Right ventricle myocardium superior (tissue), 1 donor: ENCODE measurements at regions not wholly inside any gene's neighbourhood (a gene's known extent, or its start where the extent isn't known, plus 50 kb on each side); places are given as distances from the start of the nearest gene placed in this dataset.
A peak's percentile ranks its signal among the peaks of the same experiment; 100 is the strongest.
"Not testable (repeated sequence)": the region's sequence is repeated elsewhere in the genome, so short reads cannot be mapped to it uniquely, and the experiment has no call there.

ENCODE experiments used
- ATAC-seq: fragments of 200-7000 bp; cut with Tn5 transposase; one replicate; pipeline ENCODE4 v1.9.1; 2020; ENCODE audit warnings: mild to moderate bottlenecking; ENCODE audit not compliant: poor library complexity
- DNase-seq: peaks from one replicate; pipeline ENCODE4 v3.0.0-alpha.2; 2020
- intact Hi-C: fragments of 100-400 bp; cut with DNase I; formaldehyde crosslinking; loops from one replicate; pipeline ENCODE4 v1.11.2; 2022
- donor health status: DM: no; HTN: yes; CAD: no; lungs with severe emphysema.

DNA sequence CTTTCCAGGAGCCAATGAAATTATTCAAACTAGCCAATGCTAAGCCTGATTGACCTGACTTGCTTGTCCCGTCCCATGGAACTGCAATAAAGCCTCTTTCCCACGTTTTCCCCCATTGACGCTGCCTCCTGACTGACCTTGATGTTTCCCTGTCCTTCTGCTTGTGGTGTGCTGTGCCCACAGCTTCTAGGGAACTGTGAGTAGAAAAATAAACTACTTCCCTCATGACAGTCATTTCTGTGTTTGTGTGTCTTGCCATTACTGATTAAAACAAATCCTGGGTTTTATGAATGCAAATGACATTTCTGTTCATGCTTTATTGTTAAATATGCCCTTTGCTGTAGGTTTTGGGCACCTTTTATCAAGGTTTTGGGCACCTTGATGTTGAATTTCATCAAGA, 91.3 kb upstream of the ABI1 start:
- DNase-seq (no peak), ATAC-seq (no peak)
- intact Hi-C loops = no loop called here

DNA sequence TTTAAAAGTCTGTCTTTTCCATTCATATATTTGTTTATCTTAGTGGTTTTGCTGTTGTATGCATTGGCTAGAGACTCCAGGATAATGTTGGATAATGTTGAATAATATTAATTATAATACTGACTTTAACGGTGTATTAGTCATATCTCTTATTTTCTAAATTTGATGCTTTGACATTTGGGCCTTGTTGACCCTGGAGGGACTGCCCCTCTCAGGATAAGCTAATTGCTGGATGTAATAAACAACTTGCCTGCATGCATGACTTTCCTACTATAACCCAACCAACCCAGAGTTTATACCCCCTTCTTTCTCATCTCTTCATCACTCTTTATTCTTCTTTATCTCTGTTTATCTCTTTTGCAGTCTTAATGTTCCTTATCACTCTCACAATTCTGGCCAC, 90.9 kb upstream of the ABI1 start:
- intact Hi-C loops = no loop called here
- DNase-seq (no peak), ATAC-seq (no peak)

DNA sequence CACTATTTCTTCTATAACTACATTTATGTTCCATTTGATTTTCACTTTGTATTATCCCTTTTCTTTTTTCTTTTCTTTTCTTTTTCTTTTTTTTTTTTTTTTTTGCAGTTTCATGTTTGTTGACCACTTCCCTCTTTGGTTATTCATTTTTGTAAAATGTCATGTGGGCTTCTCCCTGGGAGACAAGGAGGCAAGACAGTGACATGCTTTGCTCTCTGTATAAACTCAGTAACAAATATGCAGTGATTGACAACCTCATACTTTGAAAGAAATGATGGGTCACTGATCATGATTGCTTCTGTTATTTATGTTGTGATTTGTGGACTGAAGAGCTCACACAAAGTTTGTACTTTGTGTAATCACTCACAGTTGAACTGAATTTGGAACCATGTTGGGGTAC, 90.2 kb upstream of the ABI1 start:
- ATAC-seq = no peak
- intact Hi-C loops = no loop called here
- no peak for DNase-seq

DNA sequence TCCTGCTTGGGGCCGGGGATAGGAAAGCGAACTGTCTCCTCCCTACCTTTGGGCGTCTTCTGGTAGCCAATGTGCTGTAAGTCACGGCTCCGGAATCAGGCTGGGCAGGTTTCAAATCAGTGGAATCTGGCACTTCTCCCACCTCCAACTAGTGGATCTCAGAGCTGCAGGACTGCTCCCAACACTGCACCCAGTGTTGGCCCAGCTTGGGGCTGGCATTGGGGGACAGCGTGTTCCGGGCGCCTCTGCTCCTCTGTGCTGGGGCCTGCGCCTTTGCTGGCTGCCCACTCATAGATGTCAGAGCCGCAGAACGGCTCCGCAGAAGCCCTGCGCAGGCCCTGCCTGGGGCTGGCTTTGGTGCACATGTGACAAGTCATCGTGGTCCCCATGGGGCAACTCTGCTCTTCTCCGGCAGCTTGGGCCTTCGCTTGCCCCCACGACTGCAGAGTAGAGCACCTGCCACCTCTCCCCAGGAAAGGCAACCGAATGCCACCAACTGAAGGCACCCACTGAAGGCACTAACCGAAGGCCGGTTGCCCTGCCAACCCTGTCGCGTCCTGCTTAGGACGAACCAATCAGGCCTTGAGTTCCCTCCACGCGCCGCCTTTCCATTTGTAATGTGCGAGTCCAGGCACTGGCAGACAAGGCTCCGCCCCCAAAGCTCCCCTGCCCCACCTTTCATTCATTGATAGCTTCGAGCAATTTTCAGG, 85.5 kb upstream of the ABI1 start:
- intact Hi-C loops = no loop called here
- no peak for DNase-seq
- no peak for ATAC-seq

DNA sequence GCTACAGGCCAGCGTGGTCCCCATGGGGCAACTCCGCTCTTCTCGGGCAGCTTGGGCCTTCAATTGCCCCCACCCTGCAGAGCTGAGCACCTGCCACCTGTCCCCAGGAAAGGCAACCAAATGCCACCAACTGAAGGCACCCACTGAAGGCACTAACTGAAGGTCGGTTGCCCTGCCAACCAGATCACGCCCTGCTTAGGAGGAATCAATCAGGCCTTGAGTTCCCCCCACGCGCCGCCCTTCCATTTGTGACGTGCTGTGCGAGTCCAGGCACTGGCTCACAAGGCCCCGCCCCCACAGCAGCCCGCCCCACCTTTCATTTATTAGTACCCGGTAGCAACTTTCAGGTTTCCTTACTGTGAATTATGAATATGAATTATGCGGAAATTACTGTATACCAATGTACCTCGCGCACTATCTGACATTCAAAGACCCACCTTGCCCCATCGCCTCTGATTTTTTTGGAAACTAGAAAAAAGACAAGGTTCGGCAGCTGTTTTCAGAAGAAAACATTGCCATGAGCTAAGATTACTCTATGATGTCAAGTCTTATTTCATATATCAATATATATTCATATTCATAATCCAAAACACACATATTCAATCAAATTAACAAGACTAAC, 83.6 kb upstream of the ABI1 start:
- ATAC-seq = no peak

DNA sequence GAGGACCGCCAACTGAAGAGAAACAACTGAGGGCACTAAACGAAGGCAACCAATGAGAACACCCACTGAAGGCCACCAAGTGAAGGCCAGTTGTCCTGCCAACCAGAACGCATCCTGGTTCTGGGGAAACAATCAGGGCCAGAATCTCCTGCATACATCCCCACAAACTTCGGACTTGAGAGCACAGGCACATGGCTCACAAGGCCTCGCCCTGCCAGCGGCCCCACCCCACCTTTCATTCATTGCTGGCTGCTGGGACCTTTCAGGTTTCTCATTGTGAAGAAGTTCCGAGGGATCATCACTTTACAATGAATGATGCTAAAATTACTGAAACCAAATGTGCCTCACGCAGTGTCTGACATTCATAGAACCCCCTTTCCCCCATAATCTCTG, 79.2 kb upstream of the ABI1 start:
- intact Hi-C loops = no loop called here
- ATAC-seq (no peak), DNase-seq (no peak)

More for the DNA sequence above, 83.6 kb upstream of the ABI1 start:
- intact Hi-C loops = no loop called here
- no peak for DNase-seq

DNA sequence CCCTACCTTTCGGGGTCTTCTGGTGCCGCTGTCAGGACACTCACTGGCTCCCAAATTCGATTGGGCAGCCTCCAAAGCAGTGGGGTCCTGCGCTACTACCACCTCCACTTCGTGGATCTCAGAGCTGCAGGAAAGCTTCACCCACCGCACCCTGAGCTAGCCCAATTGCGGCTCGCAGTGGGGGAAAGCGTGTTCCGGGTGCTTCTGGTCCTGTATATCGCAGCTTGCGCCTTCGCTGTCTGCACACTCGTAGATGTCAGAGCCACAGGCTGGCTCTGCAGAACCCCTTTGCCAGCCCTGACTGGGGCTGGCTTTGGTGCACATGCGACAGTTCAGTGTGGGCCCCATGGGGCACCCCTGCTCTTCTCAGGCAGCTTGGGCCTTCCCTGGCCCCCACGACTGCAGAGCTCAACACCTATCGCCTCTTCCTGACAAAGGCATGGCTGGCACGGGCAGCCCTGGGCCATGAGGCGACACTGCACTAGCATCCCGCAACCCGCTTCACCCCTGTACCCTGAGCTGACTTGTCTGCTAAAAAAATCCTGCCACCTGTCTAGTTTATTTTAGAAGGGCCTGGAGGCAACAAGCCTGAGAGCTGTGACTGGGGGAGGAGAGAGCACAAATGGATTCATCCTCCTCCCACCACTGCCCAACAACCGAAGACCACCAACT, 78.7 kb upstream of the ABI1 start:
- ATAC-seq = no peak
- intact Hi-C loops = no loop called here
- no peak for DNase-seq

DNA sequence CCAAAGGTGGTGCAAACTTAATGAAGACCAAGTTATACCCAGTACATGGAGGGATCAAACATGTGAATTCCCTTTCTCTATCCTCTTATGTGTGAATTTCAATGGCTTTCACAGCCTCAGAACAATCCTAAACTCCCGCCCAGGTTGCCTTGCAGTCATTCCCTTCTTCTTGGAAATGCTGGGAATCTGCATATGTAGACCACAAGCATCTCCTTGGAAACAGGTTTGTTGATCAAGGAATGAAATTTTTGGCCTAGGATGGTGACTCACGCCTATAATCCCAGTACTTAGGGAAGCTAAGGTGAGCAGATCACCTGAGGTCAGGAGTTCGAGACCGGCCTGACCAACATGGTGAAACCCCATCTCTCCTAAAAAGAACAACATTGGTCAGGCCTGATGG, 77.8 kb upstream of the ABI1 start:
- intact Hi-C loops = no loop called here
- ATAC-seq (no peak), DNase-seq (no peak)

DNA sequence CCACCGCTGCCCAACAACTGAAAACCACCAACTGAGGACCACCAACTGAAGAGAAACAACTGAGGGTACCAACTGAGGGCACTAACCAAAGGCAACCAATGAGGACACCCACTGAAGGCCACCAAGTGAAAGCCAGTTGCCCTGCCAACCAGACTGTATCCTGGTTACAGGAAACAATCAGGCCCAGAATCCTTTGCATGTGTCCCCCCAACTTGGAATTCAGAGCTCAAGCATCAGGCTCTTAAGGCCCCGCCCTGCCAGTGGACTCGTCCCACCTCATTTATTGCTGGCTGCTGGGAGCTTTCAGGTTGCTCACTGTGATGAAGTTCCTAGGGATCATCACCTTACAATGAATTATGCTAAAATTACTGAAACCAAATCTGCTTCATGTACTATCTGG, 76.6 kb upstream of the ABI1 start:
- intact Hi-C loops = no loop called here
- DNase-seq (no peak), ATAC-seq (no peak)

DNA sequence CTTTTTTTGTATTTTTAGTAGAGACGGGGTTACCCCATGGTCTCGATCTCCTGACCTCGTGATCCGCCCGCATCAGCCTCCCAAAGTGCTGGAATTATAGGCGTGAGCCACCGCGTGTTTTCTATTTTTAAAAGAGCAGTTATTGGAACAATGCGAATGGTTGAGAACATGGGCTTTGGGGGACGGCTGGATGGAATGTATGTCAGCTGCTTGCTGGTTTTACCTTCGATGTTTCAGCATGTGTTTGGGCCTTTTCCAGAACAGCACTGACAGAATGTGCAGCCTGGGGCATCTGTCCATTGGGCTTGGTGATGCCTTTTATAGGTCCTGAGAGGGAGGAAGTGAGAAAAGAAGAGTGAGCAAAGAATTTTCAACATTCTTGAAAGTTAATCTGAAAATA, 73.4 kb upstream of the ABI1 start:
- DNase-seq, intact Hi-C loops, ATAC-seq: not testable (repeated sequence)

DNA sequence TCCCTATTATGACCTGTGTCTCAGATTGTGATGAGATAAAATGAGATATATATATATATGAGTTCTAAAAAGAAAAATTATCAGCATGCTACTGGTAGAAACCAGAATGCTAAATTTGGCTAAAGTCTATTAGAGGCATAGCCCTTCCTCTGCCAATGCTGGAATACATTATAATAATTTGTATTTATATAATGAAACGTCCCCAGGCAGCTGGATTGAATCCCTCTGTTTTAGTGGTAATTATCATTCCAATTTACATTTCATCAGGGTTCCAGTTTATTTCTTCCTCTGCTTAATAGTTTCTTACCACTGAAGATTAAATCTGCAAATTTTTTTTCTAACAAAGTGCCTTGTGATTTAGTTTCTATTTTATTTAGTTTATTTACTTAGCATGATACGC, 71.8 kb upstream of the ABI1 start:
- intact Hi-C loops = no loop called here
- ATAC-seq = no peak
- no peak for DNase-seq

DNA sequence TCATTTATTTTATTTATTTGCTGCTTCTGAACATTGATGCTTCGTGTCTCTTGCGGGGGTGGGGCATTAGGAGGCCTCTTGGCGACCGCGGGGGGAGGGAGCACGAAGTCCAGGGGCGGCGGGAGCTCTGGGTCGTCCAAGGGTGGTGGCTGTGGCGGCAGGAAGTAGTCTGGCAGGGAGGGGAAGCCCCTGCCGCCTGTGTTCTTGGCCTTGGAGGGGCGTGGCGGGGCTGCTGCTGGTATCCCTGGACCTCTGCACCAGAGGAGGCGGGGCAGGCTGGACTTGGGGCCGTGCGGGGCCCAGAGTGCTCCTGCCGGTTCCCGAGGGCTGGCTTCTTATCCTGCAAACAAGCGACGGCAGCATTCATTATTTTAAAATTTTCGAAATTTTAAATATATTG, 70.5 kb upstream of the ABI1 start:
- DNase-seq (peak; percentile 53), ATAC-seq (no peak)
- intact Hi-C loops = no loop called here

DNA sequence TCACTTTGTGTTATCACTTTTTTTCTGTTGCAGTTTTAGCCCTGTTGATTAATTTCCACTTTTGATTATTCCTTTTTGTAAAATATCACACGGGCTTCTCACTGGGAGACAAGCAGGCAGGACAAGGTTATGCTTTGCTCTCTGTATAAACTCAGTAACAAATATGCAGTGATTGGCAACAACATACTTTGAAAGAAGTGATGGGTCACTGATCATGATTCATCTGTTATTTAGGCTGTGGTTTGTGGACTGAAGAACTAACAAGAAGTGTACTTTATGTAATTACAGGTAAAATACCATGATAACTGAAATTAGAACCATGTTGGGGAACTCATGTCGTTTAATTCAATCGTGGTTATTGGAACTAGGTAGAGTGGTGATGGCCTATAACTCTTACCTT, 62.1 kb upstream of the ABI1 start:
- ATAC-seq, DNase-seq, intact Hi-C loops: not testable (repeated sequence)

DNA sequence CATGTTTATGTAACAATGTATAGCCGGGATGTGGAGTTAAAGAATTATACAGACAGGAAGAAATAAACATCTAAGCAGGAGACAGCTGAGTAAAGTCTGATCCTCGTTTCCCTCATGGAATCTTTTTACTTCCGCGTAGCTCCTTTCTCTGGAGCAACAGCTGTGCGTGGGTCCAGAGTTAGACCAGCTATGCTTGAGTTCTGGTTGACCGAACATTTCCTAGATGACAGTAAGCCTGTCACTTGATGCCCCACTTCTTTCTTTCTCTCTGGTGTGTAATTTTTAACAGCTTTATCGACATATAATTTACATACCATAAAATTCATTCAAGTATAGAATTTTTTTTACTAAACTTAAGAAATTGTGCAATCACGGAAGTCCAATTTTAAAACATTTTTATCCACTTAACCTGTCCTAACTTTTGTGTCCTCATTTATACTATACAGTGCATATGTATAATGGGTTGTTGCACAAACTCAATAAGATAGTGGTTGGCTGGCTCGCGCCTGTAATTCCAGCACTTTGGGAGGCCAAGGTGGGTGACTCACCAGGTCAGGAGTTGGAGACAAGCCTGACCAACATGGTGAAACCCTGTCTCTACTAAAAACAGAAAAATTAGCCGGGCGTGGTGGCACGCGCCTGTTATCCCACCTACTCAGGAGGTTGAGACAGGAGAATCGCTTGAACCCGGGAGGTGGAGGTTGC, 58.5 kb upstream of the ABI1 start:
- intact Hi-C loops, DNase-seq, ATAC-seq: not testable (repeated sequence)

DNA sequence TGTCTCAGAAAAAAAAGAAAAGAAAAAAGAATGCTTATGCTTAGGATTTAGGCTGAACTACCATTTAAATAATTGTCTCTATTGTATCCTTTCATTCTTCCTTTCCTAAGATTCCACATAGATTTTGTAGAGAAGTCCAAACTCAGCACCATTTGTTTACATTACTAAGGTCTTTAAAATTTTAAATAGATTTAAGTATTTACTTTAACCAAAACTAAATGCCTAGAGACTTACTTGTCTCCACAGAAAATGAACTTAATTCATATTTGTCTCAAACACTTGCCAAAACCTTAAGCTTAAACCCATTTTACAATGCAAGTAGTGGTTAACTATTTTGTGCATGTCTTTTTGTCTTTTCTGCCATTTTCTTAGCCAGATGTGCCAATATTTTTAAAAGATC, 54.1 kb upstream of the ABI1 start:
- no peak for ATAC-seq
- DNase-seq = no peak
- intact Hi-C loops = no loop called here

DNA sequence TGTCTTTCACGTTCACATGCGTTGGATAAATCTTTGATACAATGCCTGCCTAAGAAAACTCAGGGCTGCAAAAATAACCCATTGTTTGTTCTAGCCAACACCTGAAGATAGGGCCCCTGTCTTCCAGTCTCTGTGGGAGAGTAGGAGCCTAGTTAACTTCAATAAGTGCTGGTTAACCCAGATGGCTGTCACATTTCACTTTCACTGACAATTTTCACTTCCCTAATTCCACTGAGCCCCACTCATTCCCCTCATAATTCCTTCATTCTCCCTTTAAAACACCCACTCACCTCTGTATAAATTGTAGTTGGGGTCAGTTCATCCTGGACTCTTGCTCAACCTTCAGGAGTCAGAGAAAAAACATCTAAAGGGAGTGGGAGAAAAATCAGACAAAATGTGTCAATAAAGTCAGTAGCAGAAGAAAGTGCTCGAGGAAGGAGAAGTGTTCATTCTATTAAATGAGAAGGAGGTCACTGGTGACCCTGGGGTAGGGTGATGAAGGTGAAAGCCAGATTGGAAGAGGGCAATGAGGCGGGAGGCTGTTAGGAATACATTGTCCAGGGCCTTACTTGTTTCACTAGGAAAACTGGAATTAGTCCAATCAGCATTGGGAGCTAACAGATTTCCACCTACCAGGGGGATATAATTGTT, 51.2 kb upstream of the ABI1 start:
- no peak for ATAC-seq
- intact Hi-C loops = no loop called here
- no peak for DNase-seq
